HG03039 (cell line): ENCODE measurements at regions not wholly inside any gene's neighbourhood (a gene's known extent, or its start where the extent isn't known, plus 50 kb on each side); places are given as distances from the start of the nearest gene placed in this dataset.

Source experiments
- ATAC-seq: cut with Tn5 transposase; IDR thresholded peaks from one replicate; pipeline ENCODE4 v1.9.1; 2021; ENCODE audit warnings: mild to moderate bottlenecking, moderate library complexity; ENCODE audit not compliant: unreplicated experiment

GRCh38 chr16:49081554-49081953, 200.1 kb downstream of the CBLN1 start:
- no peak for ATAC-seq

DNA sequence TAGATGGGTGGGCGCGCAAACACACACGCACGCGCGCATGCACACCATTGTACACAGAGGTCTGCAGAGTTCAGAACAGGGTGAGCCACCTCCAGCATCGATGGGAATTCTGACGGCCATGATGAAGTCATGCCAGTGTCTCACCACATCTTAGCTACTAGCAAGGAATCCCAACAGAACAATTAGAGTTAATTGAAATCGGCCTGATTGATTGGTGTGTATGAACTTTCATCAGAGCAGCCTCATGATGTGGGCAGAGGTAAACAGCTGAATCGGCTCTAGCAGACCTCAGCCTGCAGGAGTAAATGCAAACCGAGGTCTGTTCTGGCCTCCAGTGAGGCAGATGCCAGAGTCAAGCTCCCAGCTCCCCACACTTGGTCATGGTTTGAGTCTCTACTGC, 200.6 kb downstream of the CBLN1 start:
- no peak for ATAC-seq

DNA sequence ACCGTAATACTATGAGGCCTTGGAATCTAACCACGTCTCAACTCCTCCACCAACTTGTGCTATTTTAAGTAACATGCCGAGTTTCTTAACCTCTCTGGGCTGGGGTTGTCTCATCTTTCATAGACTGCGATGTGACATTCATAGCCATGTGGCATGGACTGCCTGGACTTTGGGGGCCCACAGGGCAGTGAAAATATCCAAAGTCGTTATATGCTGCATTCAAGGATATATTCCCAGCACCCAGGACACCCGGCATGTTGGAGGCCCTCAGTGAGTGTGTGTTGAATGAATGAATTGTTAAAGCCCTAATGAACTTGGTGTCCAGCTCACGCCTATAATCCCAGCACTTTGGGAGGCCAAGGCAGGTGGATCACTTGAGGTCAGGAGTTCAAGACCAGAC, 203.1 kb downstream of the CBLN1 start:
- ATAC-seq, result no peak

DNA sequence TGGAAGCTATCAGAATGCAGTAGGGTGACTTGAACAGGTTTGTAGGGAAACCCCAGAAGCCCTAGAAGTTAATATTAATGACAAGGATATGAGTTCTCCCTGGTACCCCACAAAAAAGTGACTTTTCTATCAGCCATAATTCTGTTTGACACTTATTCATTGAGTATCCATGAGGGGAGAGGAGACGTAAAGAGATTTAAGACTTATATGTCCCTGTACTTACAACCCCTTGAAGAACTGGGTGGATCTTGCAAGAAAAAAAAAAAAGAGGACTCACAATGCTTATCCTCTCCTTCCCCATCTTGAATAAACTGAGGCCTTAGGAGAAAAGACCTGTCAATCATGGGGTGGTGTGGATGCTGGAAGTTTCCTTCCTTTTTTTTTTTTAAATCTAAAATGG, 203.5 kb downstream of the CBLN1 start:
- ATAC-seq, result no peak

DNA sequence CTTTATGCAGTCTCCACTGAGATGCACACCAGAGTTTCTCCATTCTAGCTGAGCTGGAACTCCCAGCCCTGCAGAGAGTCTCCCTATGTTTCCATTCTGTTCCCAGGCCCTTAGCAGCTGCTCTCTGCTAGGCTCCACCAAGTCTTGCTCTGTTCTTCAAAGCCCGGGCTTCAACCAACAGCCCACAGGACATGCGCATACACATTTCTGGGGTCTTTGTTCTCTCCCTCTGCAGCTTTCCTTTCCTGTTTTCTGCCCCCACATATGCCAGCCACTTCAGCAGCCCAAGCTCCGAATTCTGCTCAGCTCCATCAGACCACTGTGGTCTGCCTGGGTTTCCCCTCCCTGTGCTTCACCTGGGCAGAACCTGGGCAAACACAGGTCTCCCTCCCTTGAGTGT, 205.9 kb downstream of the CBLN1 start:
- no peak for ATAC-seq

DNA sequence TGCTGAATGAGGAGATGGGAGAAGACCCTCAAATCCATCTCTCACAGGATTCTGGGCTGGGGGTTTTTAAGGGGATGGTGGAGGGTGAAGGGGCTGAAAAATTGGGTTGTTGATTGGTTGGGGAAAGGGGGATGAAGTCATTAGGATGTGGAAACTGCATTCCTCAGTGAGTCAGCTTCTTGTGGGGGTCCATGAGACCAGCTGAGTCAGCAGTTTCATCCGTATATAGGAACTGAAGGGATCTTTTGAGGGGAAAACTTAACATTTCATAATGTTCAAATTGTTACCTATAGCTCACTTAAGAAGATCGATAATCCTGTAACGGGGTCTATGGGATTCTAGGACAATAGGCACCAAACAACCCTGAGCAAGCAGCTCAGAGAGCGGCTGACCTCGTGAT, 213.4 kb downstream of the CBLN1 start:
- no peak for ATAC-seq

GRCh38 chr16:49067776-49068175, 213.9 kb downstream of the CBLN1 start:
- ATAC-seq, result no peak

GRCh38 chr16:49061137-49061714, 220.4 kb downstream of the CBLN1 start:
- no peak for ATAC-seq

- no peak for ATAC-seq
These were observed 220.9 kb downstream of the CBLN1 start for GRCh38 chr16:49060728-49061127.

DNA sequence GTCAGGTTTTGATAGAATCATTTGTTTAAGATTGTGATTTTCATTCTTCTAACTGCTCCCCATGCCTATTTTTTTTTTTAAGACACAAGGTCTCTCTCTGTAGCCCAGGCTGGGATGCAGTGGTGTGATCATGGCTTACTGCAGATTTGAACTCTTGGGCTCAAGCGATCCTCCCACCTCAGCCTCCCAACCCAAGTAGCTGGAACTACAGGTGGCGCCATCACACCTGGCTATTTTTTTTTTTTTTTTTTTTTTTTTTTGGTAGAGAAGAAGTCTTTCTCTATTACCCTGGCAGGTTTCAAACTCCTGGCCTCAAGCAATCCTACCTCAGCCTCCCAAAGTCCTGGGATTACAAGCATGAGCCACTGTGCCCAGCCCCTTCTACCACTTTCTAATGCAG, 223.3 kb downstream of the CBLN1 start:
- no peak for ATAC-seq

DNA sequence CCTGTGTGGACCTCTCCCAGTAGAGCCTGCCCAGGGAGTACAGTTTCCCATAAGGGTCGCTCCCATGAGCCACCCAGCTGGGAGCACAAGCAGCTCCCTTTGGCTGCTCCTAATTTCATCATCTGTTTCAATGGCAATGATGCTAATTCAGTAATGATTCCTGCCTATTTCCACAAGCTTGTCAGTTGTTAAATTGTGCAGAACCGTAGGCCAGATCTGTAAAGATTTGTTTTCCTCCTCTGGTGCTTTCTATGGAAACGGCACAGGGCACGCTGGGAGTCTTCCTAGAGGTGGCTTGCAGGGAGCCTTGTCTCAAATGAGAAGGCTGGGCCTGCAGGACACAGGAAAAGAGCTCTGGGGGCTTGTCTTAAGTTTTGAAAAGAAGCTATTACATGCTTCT, 223.7 kb downstream of the CBLN1 start:
- no peak for ATAC-seq

- ATAC-seq, result no peak
These were observed 224.2 kb downstream of the CBLN1 start for GRCh38 chr16:49057391-49057790.

- ATAC-seq, result no peak
These were observed 225.1 kb downstream of the CBLN1 start for GRCh38 chr16:49056546-49056945.

- no peak for ATAC-seq
These were observed 225.7 kb downstream of the CBLN1 start for GRCh38 chr16:49055824-49056545.

- no peak for ATAC-seq
These were observed 226.3 kb downstream of the CBLN1 start for GRCh38 chr16:49055291-49055690.

DNA sequence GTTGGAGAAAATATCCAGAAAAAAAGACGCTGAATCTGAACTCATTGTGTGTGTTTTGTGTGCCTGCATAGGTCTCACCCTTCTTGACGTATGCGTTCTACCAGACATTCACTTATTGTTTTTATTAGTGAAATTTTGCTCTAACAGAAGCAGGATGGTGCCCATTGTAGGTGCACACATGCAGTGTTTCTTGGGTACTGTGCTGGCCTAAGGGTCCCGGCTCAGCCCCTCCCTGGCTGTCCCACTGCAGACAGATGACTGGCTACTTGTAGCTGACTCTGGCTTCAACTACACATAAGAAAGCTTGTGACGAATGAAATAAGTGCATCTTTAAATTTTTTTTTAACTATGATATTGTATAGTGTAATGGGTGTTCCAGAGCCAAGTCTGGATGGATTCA, 227.0 kb downstream of the CBLN1 start:
- no peak for ATAC-seq

GRCh38 chr16:49052846-49053245, 228.8 kb downstream of the CBLN1 start:
- ATAC-seq, result no peak

GRCh38 chr16:49051576-49051975, 230.1 kb downstream of the CBLN1 start:
- ATAC-seq, result no peak

- ATAC-seq, result no peak
These were observed 231.0 kb downstream of the CBLN1 start for GRCh38 chr16:49050607-49051006.

- ATAC-seq, result no peak
These were observed 232.0 kb downstream of the CBLN1 start for GRCh38 chr16:49049644-49050043.

DNA sequence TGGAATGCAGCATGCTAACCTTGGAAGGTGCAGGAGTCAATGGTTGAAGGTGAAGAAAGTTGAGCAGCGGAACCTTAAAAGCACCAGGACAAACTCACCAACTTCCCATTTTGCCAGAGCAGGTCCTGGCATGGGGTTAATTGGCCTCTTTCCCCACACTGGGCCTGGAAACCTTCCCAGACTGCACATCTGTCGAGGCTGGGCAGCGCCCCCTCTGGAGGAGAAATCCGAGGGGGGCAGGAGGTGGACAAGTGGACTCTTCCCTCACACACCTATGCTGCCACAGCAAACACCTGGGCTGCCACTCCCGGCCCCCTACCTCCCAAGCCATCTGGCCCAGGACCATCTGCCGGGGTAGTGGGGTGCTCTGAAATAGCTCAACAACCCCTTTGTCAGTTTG, 232.4 kb downstream of the CBLN1 start:
- no peak for ATAC-seq

DNA sequence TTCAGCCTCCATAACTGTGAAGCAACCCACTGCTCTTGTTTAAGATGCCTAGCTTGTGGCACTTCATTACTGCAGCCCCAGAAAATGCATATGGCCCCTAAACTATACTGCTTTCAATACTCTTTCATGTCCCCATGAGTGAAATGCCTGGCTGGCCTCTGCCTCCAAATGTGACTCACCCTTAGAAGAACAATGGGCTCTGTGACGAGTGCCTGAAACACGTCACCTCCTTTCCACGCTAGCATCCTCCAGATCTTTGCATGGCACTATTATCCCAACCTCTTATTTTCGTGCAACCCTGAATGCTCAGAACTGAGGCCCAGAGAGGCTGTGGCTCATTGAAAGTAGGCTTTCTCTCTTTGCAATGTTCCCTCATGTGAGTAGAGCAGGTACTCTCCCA, 233.1 kb downstream of the CBLN1 start:
- no peak for ATAC-seq

DNA sequence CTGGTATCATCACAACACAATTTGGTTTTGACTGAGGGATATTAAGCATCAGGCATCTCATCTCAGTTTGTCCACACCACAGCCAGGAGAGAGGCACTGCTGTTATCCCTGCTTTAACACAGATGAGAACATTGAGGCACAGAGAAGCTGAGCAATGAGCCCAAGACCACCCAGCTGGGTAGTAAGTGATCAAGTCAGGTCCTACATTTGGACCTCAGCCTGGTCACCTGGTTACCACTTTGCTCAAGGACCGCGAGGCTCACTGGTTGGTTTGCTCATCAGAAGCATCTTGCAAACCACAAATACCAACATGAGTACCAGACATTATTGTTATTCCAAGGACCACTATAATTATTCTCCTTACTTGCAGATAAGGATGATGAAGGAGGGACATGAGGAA, 245.5 kb downstream of the CBLN1 start:
- no peak for ATAC-seq
